GM12878 (cell line): ENCODE measurements at regions not wholly inside any gene's neighbourhood (a gene's known extent, or its start where the extent isn't known, plus 50 kb on each side); places are given as distances from the start of the nearest gene placed in this dataset.
"Not testable (repeated sequence)": the region's sequence is repeated elsewhere in the genome, so short reads cannot be mapped to it uniquely, and the experiment has no call there.

Experiments used
- ATAC-seq: fragments of 200-7000 bp; cut with Tn5 transposase; 3 replicates; pipeline ENCODE4 v1.9.1; 2020; ENCODE audit warnings: mild to moderate bottlenecking, moderate library complexity
- BruUV-seq: library from RNA; stranded (reverse); fragments of 400-500 nt; replicated peaks from 2 replicates; lab custom pipeline; 2021; lab: Mats Ljungman, UMichigan
- CTCF ChIA-PET: fragments of 300-600 bp; sonication (Branson Sonifier 250); formaldehyde crosslinking; extraction: SDS; loops from one replicate; lab custom pipeline; 2021; ENCODE audit warnings: inconsistent platforms; lab: Yijun Ruan, JAX
- POLR2A ChIA-PET: fragments of 350-600 bp; formaldehyde crosslinking; extraction: SDS; loops from one replicate; lab custom pipeline; 2021; ENCODE audit warnings: inconsistent platforms; lab: Charles Lee
- RAD21 ChIA-PET: fragments of 300-600 bp; sonication (Branson Sonifier 250); formaldehyde crosslinking; loops from one replicate; lab custom pipeline; 2023; ENCODE audit warnings: antibody characterized with exemption; ENCODE audit not compliant: unreplicated experiment; lab: Charles Lee
- SMC1A ChIA-PET: fragments of 300-600 bp; sonication (Branson Sonifier 250); formaldehyde crosslinking; loops from one replicate; lab custom pipeline; 2023; ENCODE audit not compliant: unreplicated experiment, uncharacterized antibody; lab: Charles Lee
- DNase-seq: peaks from one replicate; pipeline ENCODE4 v3.0.0-alpha.2; 2011; ENCODE audit warnings: low read depth, low spot score
- FAIRE-seq: peaks from 3 replicates; lab custom pipeline; 2011; peaks lifted over from hg19 to GRCh38; lab: Jason Lieb, UNC
- H2AFZ ChIP-seq: 2 replicates; pipeline ENCODE4 v1.6.0; 2011; ENCODE audit warnings: low read depth, low read length, control low read depth; ENCODE audit not compliant: control insufficient read depth
- H3K27ac ChIP-seq: 2 replicates; pipeline ENCODE4 v1.5.1; 2011; ENCODE audit warnings: control low read depth; ENCODE audit not compliant: control insufficient read depth, insufficient read depth
- H3K27me3 ChIP-seq, 2 experiments: replicated peaks in 1 of 2; 2 replicates each; pipeline versions ENCODE4 v1.6.0 to v1.6.1; 2011; ENCODE audit warnings: low read length in 1 of 2; ENCODE audit not compliant: control insufficient read depth in 2 of 2, insufficient read depth in 2 of 2
- H3K36me3 ChIP-seq, 2 experiments: 2 replicates each; pipeline ENCODE4 v1.5.1; 2011; ENCODE audit warnings: low read length in 1 of 2; ENCODE audit not compliant: control insufficient read depth in 2 of 2, insufficient read depth in 2 of 2
- H3K4me1 ChIP-seq: 2 replicates; pipeline ENCODE4 v1.6.1; 2011; ENCODE audit warnings: mild to moderate bottlenecking, low read length, moderate library complexity, mixed read lengths; ENCODE audit not compliant: control insufficient read depth, insufficient read depth
- H3K4me2 ChIP-seq: 2 replicates; pipeline ENCODE4 v1.6.0; 2011; ENCODE audit warnings: control low read depth; ENCODE audit not compliant: control insufficient read depth, insufficient read depth
- H3K4me3 ChIP-seq: fragments of 200-600 bp; sonication (generic); 2 replicates; pipeline ENCODE4 v1.5.1; 2016
- H3K79me2 ChIP-seq: 2 replicates; pipeline ENCODE4 v1.6.0; 2011; ENCODE audit warnings: low read length; ENCODE audit not compliant: control insufficient read depth, insufficient read depth
- H3K9ac ChIP-seq: 2 replicates; pipeline ENCODE4 v1.8.0; 2011; ENCODE audit warnings: low read length, control low read depth, mixed read lengths; ENCODE audit not compliant: control insufficient read depth, insufficient read depth
- H3K9me3 ChIP-seq: replicated peaks from 3 replicates; pipeline ENCODE4 v1.5.1; 2011; ENCODE audit warnings: mild to moderate bottlenecking, low read length; ENCODE audit not compliant: control insufficient read depth, insufficient read depth
- H4K20me1 ChIP-seq: 2 replicates; pipeline ENCODE4 v1.6.0; 2011; ENCODE audit not compliant: control insufficient read depth, insufficient read depth
- NFYA ChIP-seq: IDR thresholded peaks from 2 replicates; pipeline ENCODE4 v1.6.1; 2011; ENCODE audit warnings: low read depth, mild to moderate bottlenecking, low read length, improper control_type of control experiment, borderline replicate concordance
- SRF ChIP-seq, 2 experiments: IDR thresholded peaks; 2 replicates each; pipeline ENCODE4 v1.6.1; 2011; ENCODE audit warnings: low read depth in 2 of 2, low read length in 2 of 2, mild to moderate bottlenecking in 1 of 2, moderate library complexity in 1 of 2
- SUPT20H ChIP-seq: IDR thresholded peaks from 2 replicates; pipeline ENCODE4 v1.6.1; 2011; ENCODE audit warnings: low read depth, mild to moderate bottlenecking, low read length, moderate library complexity, borderline replicate concordance; ENCODE audit not compliant: control insufficient read depth
- TAF1 ChIP-seq: IDR thresholded peaks from 2 replicates; pipeline ENCODE4 v1.6.1; 2011; ENCODE audit warnings: mild to moderate bottlenecking, low read depth, low read length, borderline replicate concordance
- WGBS: methylation state at CpG from one replicate; pipeline ENCODE4 v1.1.6; 2016; ENCODE audit warnings: low lambda C conversion rate; ENCODE audit not compliant: insufficient replicate concordance, insufficient coverage; ENCODE audit errors: missing lambda C conversion rate; 5-methylcytosine and 5-hydroxymethylcytosine counted together
- in situ Hi-C: fragments of 300-500 bp; cut with MboI; formaldehyde crosslinking; loops from 9 replicates; pipeline ENCODE4 v1.14.3; 2018; ENCODE audit warnings: mixed read lengths
- intact Hi-C: fragments of 100-400 bp; cut with micrococcal nuclease; formaldehyde crosslinking; loops from one replicate; pipeline ENCODE4 v1.14.2; 2022; ENCODE audit not compliant: unreplicated experiment

- TF ChIP-seq NFYA (no peak), SUPT20H (no peak), TAF1 (no peak), SRF (IDR thresholded peaks at IDR 0.05; ENCODE audit: low read depth in 2 of 2, low read length in 2 of 2) (no peak)
- TF ChIP-seq, all 136 proteins: peak for 0
Measured at GRCh38 chr7:106568002-106568679, 92.8 kb downstream of the CCDC71L start (continued).

GRCh38 chr7:106567204-106568001 is 93.6 kb downstream of the CCDC71L start:
- DNase-seq, H4K20me1 ChIP-seq, FAIRE-seq, H2AFZ ChIP-seq, H3K27ac ChIP-seq, H3K4me2 ChIP-seq, H3K36me3 ChIP-seq, H3K79me2 ChIP-seq, H3K9ac ChIP-seq, H3K27me3 ChIP-seq, SMC1A ChIA-PET, H3K4me3 ChIP-seq, POLR2A ChIA-PET, in situ Hi-C loops, H3K9me3 ChIP-seq, ATAC-seq, H3K4me1 ChIP-seq, BruUV-seq, intact Hi-C loops: not testable (repeated sequence)
- RAD21 ChIA-PET, result interaction anchor here (1.4 kb wide), 1 partner anchor 22 kb away, joined by 3 read pairs; no protein-coding TSS in a partner anchor
- CTCF ChIA-PET, result interaction anchor here (0.8 kb wide), 1 partner anchor 24 kb away, joined by 5 read pairs; no protein-coding TSS in a partner anchor
- WGBS, result 91% methylated on average over 15 of the region's 15 CpGs
